ENCODE measurements at regions not wholly inside any gene's neighbourhood (a gene's known extent, or its start where the extent isn't known, plus 50 kb on each side); places are given as distances from the start of the nearest gene placed in this dataset.
"Not testable (repeated sequence)": the region's sequence is repeated elsewhere in the genome, so short reads cannot be mapped to it uniquely, and the experiment has no call there.

GRCh38 chr2:66105066-66105753 is 329.7 kb upstream of the MEIS1 start:
- in situ Hi-C loops (cut with HindIII; ENCODE audit: low pct_ligation_motif_present, low sequenced_read_pairs) = no loop called here
- TF ChIP-seq CTCF (IDR thresholded peaks at IDR 0.05; ENCODE audit: low read depth, low read length, missing control alignments) = no peak
- no peaks in the 10 kb centered on the region for H3K36me3 ChIP-seq (replicated peaks)

GRCh38 chr2:66103581-66103980 is 331.3 kb upstream of the MEIS1 start:
- Histone ChIP-seq H3K36me3 (replicated peaks) (no peaks in the 10 kb centered on the region), H3K27ac (no peak overlapping the region), H3K27me3 (replicated peaks) (no peaks in the 10 kb centered on the region), H3K4me3 (ENCODE audit: low read depth, low read length) (no peak overlapping the region)
- in situ Hi-C loops (cut with HindIII; ENCODE audit: low pct_ligation_motif_present, low sequenced_read_pairs) = no loop called here
- DNase-seq = no peak
- TF ChIP-seq CTCF (IDR thresholded peaks at IDR 0.05; ENCODE audit: low read depth, low read length, missing control alignments) = no peak

More at GRCh38 chr2:66105066-66105753, 329.7 kb upstream of the MEIS1 start:
- H3K27ac ChIP-seq = no peak overlapping the region
- H3K4me3 ChIP-seq (ENCODE audit: low read depth, low read length) = no peak overlapping the region
- H3K27me3 ChIP-seq (replicated peaks) = no peaks in the 10 kb centered on the region
- no peak for DNase-seq

DNA sequence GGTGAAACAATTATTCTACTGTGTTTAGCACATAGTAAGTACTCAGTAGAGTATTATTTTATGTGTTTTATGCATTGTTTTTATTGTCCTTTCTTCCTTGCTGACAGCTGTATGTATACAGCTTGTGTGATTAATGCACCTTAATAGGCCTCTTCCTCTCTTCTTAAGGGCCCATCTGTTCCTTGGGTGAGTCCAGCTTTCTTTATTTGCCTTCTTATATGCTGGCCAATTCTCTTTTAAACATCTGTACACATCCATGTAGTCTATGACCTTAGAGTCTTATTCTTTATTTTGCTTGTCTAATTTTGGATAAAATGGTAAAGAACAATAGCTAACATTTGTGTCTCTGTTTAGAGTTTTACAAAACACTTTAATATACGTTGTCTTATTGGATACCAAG is 333.7 kb upstream of the MEIS1 start:
- no peak overlapping the region for H3K4me3 ChIP-seq (ENCODE audit: low read depth, low read length)
- H3K27me3 ChIP-seq (replicated peaks) = no peaks in the 10 kb centered on the region
- in situ Hi-C loops (cut with HindIII; ENCODE audit: low pct_ligation_motif_present, low sequenced_read_pairs) = no loop called here
- no peak for DNase-seq
- TF ChIP-seq CTCF (IDR thresholded peaks at IDR 0.05; ENCODE audit: low read depth, low read length, missing control alignments) = no peak
- no peak overlapping the region for H3K27ac ChIP-seq
- H3K36me3 ChIP-seq (replicated peaks) = no peaks in the 10 kb centered on the region

DNA sequence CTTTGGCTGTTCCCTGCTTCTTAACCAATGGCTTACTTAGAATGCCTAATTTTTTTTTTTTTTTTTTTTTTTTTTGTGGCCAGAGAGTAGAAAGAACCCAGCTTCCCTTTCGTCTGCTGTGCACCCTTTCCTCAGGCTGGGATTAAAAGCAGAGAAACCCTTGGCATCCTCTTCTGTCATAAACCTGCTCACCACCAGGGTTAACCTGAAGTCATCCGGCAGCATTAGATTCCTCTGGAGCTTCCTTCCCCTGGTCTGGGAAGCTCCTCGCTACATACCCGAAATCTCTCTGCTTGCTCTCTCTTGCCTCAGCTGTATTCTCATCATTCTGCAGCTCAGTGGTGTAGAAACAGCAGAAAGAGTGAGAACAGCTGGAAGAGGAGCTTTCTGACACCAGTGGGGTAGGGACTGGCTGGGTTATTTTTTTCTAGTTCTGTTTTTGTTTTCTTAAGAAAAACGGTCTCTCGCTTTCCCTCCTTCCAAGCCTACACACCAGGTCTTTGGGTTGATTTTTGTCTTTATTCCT is 339.0 kb upstream of the MEIS1 start:
- H3K36me3 ChIP-seq (replicated peaks) = no peaks in the 10 kb centered on the region
- no peak for TF ChIP-seq CTCF (IDR thresholded peaks at IDR 0.05; ENCODE audit: low read depth, low read length, missing control alignments)
- in situ Hi-C loops (cut with HindIII; ENCODE audit: low pct_ligation_motif_present, low sequenced_read_pairs) = no loop called here
- no peak for DNase-seq
- no peaks in the 10 kb centered on the region for H3K27me3 ChIP-seq (replicated peaks)
- no peak overlapping the region for H3K4me3 ChIP-seq (ENCODE audit: low read depth, low read length)
- no peak overlapping the region for H3K27ac ChIP-seq

GRCh38 chr2:66094689-66095088 is 340.2 kb upstream of the MEIS1 start:
- in situ Hi-C loops (cut with HindIII; ENCODE audit: low pct_ligation_motif_present, low sequenced_read_pairs); DNase-seq; H3K4me3 ChIP-seq (ENCODE audit: low read depth, low read length); H3K36me3 ChIP-seq (replicated peaks); H3K27ac ChIP-seq; H3K27me3 ChIP-seq (replicated peaks): not testable (repeated sequence)

DNA sequence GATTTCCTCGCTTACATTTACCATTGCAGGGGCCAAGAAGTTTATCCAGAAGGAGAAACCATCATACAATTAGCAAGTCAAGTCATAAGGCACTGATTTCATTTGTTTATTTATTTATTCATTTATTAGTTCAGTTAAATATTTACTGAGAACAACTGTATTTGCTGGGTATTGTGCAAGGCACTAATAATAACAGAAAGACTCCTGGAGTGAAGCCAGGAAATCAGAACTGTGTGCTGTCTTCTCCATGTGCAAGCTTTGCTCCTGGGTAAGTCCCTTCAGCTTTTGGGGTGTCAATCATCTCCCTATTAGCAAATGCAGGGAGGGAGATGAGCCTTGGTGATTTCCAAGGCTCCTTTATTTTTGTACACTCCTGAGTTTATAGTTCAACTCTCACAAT is 341.6 kb upstream of the MEIS1 start:
- no peak for DNase-seq

More for the DNA sequence above, 341.6 kb upstream of the MEIS1 start:
- in situ Hi-C loops (cut with HindIII; ENCODE audit: low pct_ligation_motif_present, low sequenced_read_pairs) = no loop called here
- Histone ChIP-seq H3K27me3 (replicated peaks) (no peaks in the 10 kb centered on the region), H3K27ac (no peak overlapping the region), H3K4me3 (ENCODE audit: low read depth, low read length) (no peak overlapping the region), H3K36me3 (replicated peaks) (no peaks in the 10 kb centered on the region)
- no peak for TF ChIP-seq CTCF (IDR thresholded peaks at IDR 0.05; ENCODE audit: low read depth, low read length, missing control alignments)
